Keratinocyte (primary cell): ENCODE measurements at regions not wholly inside any gene's neighbourhood (a gene's known extent, or its start where the extent isn't known, plus 50 kb on each side); places are given as distances from the start of the nearest gene placed in this dataset.

Experiments
- DNase-seq: peaks from one replicate; pipeline ENCODE4 v3.0.0-alpha.2; 2011; ENCODE audit warnings: low read depth, missing footprints, low spot score
- FAIRE-seq: peaks from 2 replicates; lab custom pipeline; 2011; peaks lifted over from hg19 to GRCh38; lab: Jason Lieb, UNC
- H2AFZ ChIP-seq: 2 replicates; pipeline ENCODE4 v1.6.0; 2012; ENCODE audit warnings: low read length, control low read depth, inconsistent platforms; ENCODE audit not compliant: control insufficient read depth
- H3K27ac ChIP-seq: 2 replicates; pipeline ENCODE4 v1.5.1; 2011; ENCODE audit warnings: low read length; ENCODE audit not compliant: control insufficient read depth, insufficient read depth
- H3K27me3 ChIP-seq: 3 replicates; pipeline ENCODE4 v1.6.0; 2011; ENCODE audit warnings: low read length; ENCODE audit not compliant: control insufficient read depth, insufficient read depth; ENCODE audit errors: extremely low read depth
- H3K36me3 ChIP-seq, 2 experiments: 2 replicates in 1 of 2; 3 replicates in 1 of 2; pipeline ENCODE4 v1.5.1; 2011; ENCODE audit warnings: low read length in 2 of 2, mild to moderate bottlenecking in 1 of 2; ENCODE audit not compliant: control insufficient read depth in 2 of 2, insufficient read depth in 2 of 2; ENCODE audit errors: extremely low read depth in 1 of 2
- H3K4me1 ChIP-seq: 3 replicates; pipeline ENCODE4 v1.5.1; 2011; ENCODE audit warnings: low read length; ENCODE audit not compliant: control insufficient read depth, insufficient read depth; ENCODE audit errors: extremely low read depth
- H3K4me2 ChIP-seq: 3 replicates; pipeline ENCODE4 v1.6.0; 2011; ENCODE audit warnings: low read depth, low read length; ENCODE audit not compliant: control insufficient read depth, insufficient read depth; ENCODE audit errors: extremely low read depth
- H3K4me3 ChIP-seq, 3 experiments: fragments of 200-600 bp in 1 of 3; sonication (generic) in 1 of 3; 2 replicates in 2 of 3; 3 replicates in 1 of 3; pipeline ENCODE4 v1.5.1; 2011 to 2016; ENCODE audit warnings: low read length in 3 of 3, mild to moderate bottlenecking in 3 of 3, control low read depth in 2 of 3, inconsistent platforms in 1 of 3, low read depth in 1 of 3, mixed read lengths in 1 of 3, mixed run types in 1 of 3, moderate library complexity in 1 of 3; ENCODE audit not compliant: control insufficient read depth in 2 of 3, insufficient read depth in 2 of 3; ENCODE audit errors: extremely low read depth in 1 of 3
- H3K79me2 ChIP-seq: 2 replicates; pipeline ENCODE4 v1.6.0; 2012; ENCODE audit warnings: low read length; ENCODE audit not compliant: control insufficient read depth, insufficient read depth
- H3K9ac ChIP-seq: 3 replicates; pipeline ENCODE4 v1.6.0; 2011; ENCODE audit warnings: low read length; ENCODE audit not compliant: control insufficient read depth, insufficient read depth; ENCODE audit errors: extremely low read depth
- H3K9me1 ChIP-seq: 3 replicates; pipeline ENCODE4 v1.6.0; 2011; ENCODE audit warnings: low read length; ENCODE audit not compliant: control insufficient read depth, insufficient read depth; ENCODE audit errors: extremely low read depth
- H3K9me3 ChIP-seq: 2 replicates; pipeline ENCODE4 v1.5.1; 2012; ENCODE audit warnings: low read depth, low read length; ENCODE audit not compliant: control insufficient read depth
- H4K20me1 ChIP-seq: 3 replicates; pipeline ENCODE4 v1.6.0; 2011; ENCODE audit warnings: low read length; ENCODE audit not compliant: control insufficient read depth, insufficient read depth; ENCODE audit errors: extremely low read depth
- EZH2 ChIP-seq: IDR thresholded peaks from one replicate; pipeline ENCODE4 v1.6.1; 2012; ENCODE audit warnings: inconsistent platforms, mild to moderate bottlenecking, low read length, moderate library complexity
- dilution Hi-C: fragments of 300-500 bp; cut with MboI; formaldehyde crosslinking; loops from one replicate; pipeline ENCODE4 v1.7.0; 2020; ENCODE audit warnings: low sequenced_read_pairs; ENCODE audit not compliant: extremely low pct_ligation_motif_present
- TF ChIP-seq, protein P1 (sequence below), 3 experiments: IDR thresholded peaks in 1 of 3; conservative IDR thresholded peaks in 1 of 3; optimal IDR thresholded peaks in 1 of 3; 2 replicates in 2 of 3; 3 replicates in 1 of 3; pipeline versions ENCODE3 to v1.5.1; 2011; ENCODE audit warnings: low read length in 3 of 3, mild to moderate bottlenecking in 3 of 3, moderate library complexity in 2 of 3, control low read depth in 1 of 3, inconsistent platforms in 1 of 3; ENCODE audit not compliant: insufficient read depth in 2 of 3; ENCODE audit errors: extremely low read depth in 1 of 3

DNA sequence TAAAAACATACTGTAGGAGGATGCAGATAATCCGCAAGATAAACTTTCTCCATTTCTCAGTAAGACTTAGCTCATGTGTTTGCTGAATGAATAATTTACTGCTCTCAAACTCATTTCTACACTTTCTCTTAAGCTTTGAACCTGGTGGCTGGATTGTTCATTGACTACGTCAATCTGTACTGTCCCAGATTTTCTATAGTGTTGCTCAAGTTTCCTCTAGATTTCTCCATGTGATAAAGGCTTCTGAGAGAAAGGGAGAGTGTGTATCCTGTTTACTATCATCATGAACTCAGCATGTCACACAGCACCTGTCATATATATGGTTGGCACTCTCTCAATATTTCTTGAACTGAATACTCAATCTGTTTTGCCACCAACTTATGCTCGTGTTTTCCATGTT, 518.0 kb upstream of the TBX3 start:
- Histone ChIP-seq H3K27ac (no peak overlapping the region), H4K20me1 (no peaks in the 10 kb centered on the region), H3K4me1 (no peaks in the 10 kb centered on the region), H3K79me2 (no peaks in the 10 kb centered on the region), H2AFZ (no peak overlapping the region), H3K9ac (no peak overlapping the region), H3K4me2 (no peak overlapping the region), H3K36me3 (no peaks in the 10 kb centered on the region), H3K27me3 (no peaks in the 10 kb centered on the region), H3K4me3 (no peak overlapping the region), H3K9me1 (no peaks in the 10 kb centered on the region), H3K9me3 (no peaks in the 10 kb centered on the region)
- no peak for FAIRE-seq
- DNase-seq = no peak
- TF ChIP-seq, protein P1, sequence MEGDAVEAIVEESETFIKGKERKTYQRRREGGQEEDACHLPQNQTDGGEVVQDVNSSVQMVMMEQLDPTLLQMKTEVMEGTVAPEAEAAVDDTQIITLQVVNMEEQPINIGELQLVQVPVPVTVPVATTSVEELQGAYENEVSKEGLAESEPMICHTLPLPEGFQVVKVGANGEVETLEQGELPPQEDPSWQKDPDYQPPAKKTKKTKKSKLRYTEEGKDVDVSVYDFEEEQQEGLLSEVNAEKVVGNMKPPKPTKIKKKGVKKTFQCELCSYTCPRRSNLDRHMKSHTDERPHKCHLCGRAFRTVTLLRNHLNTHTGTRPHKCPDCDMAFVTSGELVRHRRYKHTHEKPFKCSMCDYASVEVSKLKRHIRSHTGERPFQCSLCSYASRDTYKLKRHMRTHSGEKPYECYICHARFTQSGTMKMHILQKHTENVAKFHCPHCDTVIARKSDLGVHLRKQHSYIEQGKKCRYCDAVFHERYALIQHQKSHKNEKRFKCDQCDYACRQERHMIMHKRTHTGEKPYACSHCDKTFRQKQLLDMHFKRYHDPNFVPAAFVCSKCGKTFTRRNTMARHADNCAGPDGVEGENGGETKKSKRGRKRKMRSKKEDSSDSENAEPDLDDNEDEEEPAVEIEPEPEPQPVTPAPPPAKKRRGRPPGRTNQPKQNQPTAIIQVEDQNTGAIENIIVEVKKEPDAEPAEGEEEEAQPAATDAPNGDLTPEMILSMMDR (optimal IDR thresholded peaks at IDR 0.05 in 1 of 3, IDR thresholded peaks at IDR 0.05 in 1 of 3, conservative IDR thresholded peaks at IDR 0.05 in 1 of 3; ENCODE audit: extremely low read depth in 1 of 3, insufficient read depth in 2 of 3, low read length in 3 of 3) = no peak
- TF ChIP-seq EZH2 = no peak
- dilution Hi-C loops = no loop called here

DNA sequence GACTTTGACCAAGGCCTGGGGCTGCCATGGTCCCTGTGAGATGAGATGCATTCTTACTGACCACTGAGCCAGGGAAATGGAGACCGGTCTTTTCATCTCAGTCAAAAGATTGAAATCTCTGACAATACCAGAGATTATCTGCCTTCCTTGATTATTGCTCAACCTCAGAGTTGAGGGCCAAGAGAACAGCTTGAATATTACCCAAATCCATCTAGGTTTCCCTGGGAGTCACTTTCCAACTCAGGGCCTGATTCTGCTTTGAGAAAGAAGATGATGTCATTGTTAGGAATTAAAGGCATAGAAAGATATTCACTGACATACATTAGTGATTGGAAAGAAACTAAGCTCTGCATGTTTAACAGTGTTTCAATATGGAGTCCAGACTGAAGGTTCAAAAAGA, 515.9 kb upstream of the TBX3 start:
- Histone ChIP-seq H3K4me2 (no peak overlapping the region), H3K4me1 (no peaks in the 10 kb centered on the region), H3K36me3 (no peaks in the 10 kb centered on the region), H2AFZ (no peak overlapping the region), H4K20me1 (no peaks in the 10 kb centered on the region), H3K79me2 (no peaks in the 10 kb centered on the region), H3K27me3 (no peaks in the 10 kb centered on the region), H3K4me3 (no peak overlapping the region), H3K9me3 (no peaks in the 10 kb centered on the region), H3K9ac (no peak overlapping the region), H3K9me1 (no peaks in the 10 kb centered on the region), H3K27ac (no peak overlapping the region)
- dilution Hi-C loops = no loop called here
- FAIRE-seq (no peak), DNase-seq (no peak)
- TF ChIP-seq EZH2 = no peak
- TF ChIP-seq, protein P1 (optimal IDR thresholded peaks at IDR 0.05 in 1 of 3, IDR thresholded peaks at IDR 0.05 in 1 of 3, conservative IDR thresholded peaks at IDR 0.05 in 1 of 3; ENCODE audit: extremely low read depth in 1 of 3, insufficient read depth in 2 of 3, low read length in 3 of 3) = no peak
